ENCODE measurements at regions not wholly inside any gene's neighbourhood (a gene's known extent, or its start where the extent isn't known, plus 50 kb on each side); places are given as distances from the start of the nearest gene placed in this dataset.

DNA sequence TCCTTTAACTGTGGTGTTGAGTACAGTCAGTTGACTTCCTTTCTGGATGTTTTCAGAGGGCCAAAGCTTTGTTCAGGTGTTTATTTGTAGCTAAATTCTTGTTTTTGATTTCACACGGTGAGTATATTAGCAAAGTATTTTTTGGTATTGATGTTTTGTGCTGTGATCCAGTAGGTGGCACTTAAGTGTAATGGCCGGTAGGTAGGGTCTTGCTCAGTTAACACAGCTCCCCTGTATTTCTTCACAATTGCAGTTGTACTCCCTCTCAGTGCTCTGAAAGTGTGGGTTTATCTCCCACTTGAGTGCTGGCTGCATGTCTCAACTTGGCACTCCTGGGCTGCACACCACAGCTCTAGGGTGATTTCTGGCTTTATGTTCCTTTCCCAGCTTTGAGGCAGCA lies 339.5 kb downstream of the AEBP2 start:
- TF ChIP-seq, protein P1, sequence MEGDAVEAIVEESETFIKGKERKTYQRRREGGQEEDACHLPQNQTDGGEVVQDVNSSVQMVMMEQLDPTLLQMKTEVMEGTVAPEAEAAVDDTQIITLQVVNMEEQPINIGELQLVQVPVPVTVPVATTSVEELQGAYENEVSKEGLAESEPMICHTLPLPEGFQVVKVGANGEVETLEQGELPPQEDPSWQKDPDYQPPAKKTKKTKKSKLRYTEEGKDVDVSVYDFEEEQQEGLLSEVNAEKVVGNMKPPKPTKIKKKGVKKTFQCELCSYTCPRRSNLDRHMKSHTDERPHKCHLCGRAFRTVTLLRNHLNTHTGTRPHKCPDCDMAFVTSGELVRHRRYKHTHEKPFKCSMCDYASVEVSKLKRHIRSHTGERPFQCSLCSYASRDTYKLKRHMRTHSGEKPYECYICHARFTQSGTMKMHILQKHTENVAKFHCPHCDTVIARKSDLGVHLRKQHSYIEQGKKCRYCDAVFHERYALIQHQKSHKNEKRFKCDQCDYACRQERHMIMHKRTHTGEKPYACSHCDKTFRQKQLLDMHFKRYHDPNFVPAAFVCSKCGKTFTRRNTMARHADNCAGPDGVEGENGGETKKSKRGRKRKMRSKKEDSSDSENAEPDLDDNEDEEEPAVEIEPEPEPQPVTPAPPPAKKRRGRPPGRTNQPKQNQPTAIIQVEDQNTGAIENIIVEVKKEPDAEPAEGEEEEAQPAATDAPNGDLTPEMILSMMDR (IDR thresholded peaks at IDR 0.05; ENCODE audit: low read depth, low read length, poor library complexity, severe bottlenecking), result no peak
- no peak for TF ChIP-seq EZH2phosphoT487 (IDR thresholded peaks at IDR 0.05; ENCODE audit: borderline replicate concordance, low read length)
